ENCODE measurements at regions not wholly inside any gene's neighbourhood (a gene's known extent, or its start where the extent isn't known, plus 50 kb on each side); places are given as distances from the start of the nearest gene placed in this dataset.
A peak's percentile ranks its signal among the peaks of the same experiment; 100 is the strongest.

GRCh38 chr12:27869567-27869966 is 89.5 kb upstream of the MANSC4 start:
- peaks cover 33% of the 10 kb centered on the region for H3F3A ChIP-seq (replicated peaks; ENCODE audit: insufficient read depth)
- TF ChIP-seq, protein P1, sequence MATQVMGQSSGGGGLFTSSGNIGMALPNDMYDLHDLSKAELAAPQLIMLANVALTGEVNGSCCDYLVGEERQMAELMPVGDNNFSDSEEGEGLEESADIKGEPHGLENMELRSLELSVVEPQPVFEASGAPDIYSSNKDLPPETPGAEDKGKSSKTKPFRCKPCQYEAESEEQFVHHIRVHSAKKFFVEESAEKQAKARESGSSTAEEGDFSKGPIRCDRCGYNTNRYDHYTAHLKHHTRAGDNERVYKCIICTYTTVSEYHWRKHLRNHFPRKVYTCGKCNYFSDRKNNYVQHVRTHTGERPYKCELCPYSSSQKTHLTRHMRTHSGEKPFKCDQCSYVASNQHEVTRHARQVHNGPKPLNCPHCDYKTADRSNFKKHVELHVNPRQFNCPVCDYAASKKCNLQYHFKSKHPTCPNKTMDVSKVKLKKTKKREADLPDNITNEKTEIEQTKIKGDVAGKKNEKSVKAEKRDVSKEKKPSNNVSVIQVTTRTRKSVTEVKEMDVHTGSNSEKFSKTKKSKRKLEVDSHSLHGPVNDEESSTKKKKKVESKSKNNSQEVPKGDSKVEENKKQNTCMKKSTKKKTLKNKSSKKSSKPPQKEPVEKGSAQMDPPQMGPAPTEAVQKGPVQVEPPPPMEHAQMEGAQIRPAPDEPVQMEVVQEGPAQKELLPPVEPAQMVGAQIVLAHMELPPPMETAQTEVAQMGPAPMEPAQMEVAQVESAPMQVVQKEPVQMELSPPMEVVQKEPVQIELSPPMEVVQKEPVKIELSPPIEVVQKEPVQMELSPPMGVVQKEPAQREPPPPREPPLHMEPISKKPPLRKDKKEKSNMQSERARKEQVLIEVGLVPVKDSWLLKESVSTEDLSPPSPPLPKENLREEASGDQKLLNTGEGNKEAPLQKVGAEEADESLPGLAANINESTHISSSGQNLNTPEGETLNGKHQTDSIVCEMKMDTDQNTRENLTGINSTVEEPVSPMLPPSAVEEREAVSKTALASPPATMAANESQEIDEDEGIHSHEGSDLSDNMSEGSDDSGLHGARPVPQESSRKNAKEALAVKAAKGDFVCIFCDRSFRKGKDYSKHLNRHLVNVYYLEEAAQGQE (IDR thresholded peaks at IDR 0.05; ENCODE audit: low read depth, low read length): no peak
- TF ChIP-seq FOXJ3 (CRISPR knock-in tag; IDR thresholded peaks at IDR 0.05) (no peak), TAF1 (IDR thresholded peaks at IDR 0.05; ENCODE audit: borderline replicate concordance, low read depth, low read length) (no peak), SMC3 (IDR thresholded peaks at IDR 0.05; ENCODE audit: low read depth, low read length) (no peak), RAD21 (IDR thresholded peaks at IDR 0.05; ENCODE audit: low read length) (no peak), YY1 (IDR thresholded peaks at IDR 0.05; ENCODE audit: low read depth) (no peak), RXRA (IDR thresholded peaks at IDR 0.05; ENCODE audit: borderline replicate concordance, low read depth) (no peak), MAX (IDR thresholded peaks at IDR 0.05; ENCODE audit: low read depth) (no peak), USF2 (IDR thresholded peaks at IDR 0.05; ENCODE audit: borderline replicate concordance, low read depth, low read length) (no peak), POLR2AphosphoS5 (IDR thresholded peaks at IDR 0.05; ENCODE audit: low read depth, low read length) (no peak), MEF2A (IDR thresholded peaks at IDR 0.05; ENCODE audit: borderline replicate concordance, low read depth) (no peak)
- TF ChIP-seq, protein P2, sequence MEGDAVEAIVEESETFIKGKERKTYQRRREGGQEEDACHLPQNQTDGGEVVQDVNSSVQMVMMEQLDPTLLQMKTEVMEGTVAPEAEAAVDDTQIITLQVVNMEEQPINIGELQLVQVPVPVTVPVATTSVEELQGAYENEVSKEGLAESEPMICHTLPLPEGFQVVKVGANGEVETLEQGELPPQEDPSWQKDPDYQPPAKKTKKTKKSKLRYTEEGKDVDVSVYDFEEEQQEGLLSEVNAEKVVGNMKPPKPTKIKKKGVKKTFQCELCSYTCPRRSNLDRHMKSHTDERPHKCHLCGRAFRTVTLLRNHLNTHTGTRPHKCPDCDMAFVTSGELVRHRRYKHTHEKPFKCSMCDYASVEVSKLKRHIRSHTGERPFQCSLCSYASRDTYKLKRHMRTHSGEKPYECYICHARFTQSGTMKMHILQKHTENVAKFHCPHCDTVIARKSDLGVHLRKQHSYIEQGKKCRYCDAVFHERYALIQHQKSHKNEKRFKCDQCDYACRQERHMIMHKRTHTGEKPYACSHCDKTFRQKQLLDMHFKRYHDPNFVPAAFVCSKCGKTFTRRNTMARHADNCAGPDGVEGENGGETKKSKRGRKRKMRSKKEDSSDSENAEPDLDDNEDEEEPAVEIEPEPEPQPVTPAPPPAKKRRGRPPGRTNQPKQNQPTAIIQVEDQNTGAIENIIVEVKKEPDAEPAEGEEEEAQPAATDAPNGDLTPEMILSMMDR (IDR thresholded peaks at IDR 0.05): no peak
- TF ChIP-seq, protein P3, sequence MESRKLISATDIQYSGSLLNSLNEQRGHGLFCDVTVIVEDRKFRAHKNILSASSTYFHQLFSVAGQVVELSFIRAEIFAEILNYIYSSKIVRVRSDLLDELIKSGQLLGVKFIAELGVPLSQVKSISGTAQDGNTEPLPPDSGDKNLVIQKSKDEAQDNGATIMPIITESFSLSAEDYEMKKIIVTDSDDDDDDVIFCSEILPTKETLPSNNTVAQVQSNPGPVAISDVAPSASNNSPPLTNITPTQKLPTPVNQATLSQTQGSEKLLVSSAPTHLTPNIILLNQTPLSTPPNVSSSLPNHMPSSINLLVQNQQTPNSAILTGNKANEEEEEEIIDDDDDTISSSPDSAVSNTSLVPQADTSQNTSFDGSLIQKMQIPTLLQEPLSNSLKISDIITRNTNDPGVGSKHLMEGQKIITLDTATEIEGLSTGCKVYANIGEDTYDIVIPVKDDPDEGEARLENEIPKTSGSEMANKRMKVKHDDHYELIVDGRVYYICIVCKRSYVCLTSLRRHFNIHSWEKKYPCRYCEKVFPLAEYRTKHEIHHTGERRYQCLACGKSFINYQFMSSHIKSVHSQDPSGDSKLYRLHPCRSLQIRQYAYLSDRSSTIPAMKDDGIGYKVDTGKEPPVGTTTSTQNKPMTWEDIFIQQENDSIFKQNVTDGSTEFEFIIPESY (IDR thresholded peaks at IDR 0.05; ENCODE audit: borderline replicate concordance, low read depth): no peak
- TF ChIP-seq, protein P4, sequence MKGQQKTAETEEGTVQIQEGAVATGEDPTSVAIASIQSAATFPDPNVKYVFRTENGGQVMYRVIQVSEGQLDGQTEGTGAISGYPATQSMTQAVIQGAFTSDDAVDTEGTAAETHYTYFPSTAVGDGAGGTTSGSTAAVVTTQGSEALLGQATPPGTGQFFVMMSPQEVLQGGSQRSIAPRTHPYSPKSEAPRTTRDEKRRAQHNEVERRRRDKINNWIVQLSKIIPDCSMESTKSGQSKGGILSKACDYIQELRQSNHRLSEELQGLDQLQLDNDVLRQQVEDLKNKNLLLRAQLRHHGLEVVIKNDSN (IDR thresholded peaks at IDR 0.05; ENCODE audit: borderline replicate concordance, low read depth): no peak

More at GRCh38 chr12:27869567-27869966, 89.5 kb upstream of the MANSC4 start:
- Histone ChIP-seq H2AFZ (ENCODE audit: low read depth) (no peak overlapping the region), H3K36me3 (replicated peaks in 1 of 2; ENCODE audit: control insufficient read depth in 1 of 2, insufficient read depth in 2 of 2, low read length in 1 of 2) (no peaks in the 10 kb centered on the region), H3K79me2 (ENCODE audit: insufficient read depth) (no peaks in the 10 kb centered on the region), H3K9me2 (no peaks in the 10 kb centered on the region), H3K27ac (ENCODE audit: low read depth in 2 of 2, low read length in 1 of 2) (peak overlapping the region in 1 of 2 experiments; percentile 64; a peak in 1 of 4 replicates), H3K4me2 (no peak overlapping the region), H4K20me1 (ENCODE audit: insufficient read depth) (no peaks in the 10 kb centered on the region), H3K4me3 (ENCODE audit: low read depth in 2 of 2, low read length in 1 of 2) (no peak overlapping the region), H3K9me3 (no peaks in the 10 kb centered on the region), H3K9ac (no peak overlapping the region), H3K4me1 (ENCODE audit: control insufficient read depth in 1 of 2, insufficient read depth in 2 of 2, low read depth in 1 of 2, low read length in 1 of 2) (peaks cover 15 to 28% of the 10 kb centered on the region in 2 experiments), H3K27me3 (ENCODE audit: insufficient read depth) (no peaks in the 10 kb centered on the region)
- CTCF ChIA-PET: interaction anchor here (1.7 kb wide), 1 partner anchor 71 kb away, joined by 4 read pairs; no protein-coding TSS in a partner anchor
- DNase-seq: no peak
- WGBS (ENCODE audit: low lambda C conversion rate): 90% methylated on average over 12 of the region's 12 CpGs
- POLR2A ChIA-PET: no interaction called here

Data from SK-N-SH (cell line).